ENCODE measurements at regions not wholly inside any gene's neighbourhood (a gene's known extent, or its start where the extent isn't known, plus 50 kb on each side); places are given as distances from the start of the nearest gene placed in this dataset.

DNA sequence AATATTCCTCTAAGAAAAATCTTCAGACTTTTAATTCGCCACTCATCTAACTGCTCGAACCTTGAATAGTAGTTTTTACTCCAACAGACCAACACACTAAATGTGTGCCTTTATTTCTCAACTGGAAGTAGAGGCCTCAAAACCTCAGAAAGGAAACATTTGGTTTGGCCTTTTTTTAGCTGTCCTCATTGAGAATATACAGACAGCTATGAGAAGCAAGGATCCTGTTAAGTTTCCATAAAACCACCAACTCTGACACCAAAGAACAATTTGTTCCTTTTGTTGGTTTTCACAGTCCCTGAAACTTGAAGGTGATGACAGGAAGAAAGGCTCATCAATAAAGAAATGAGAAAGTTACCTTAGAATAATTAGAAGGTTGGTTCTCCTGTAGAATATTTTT, 199.2 kb upstream of the MEOX2 start:
- ATAC-seq (ENCODE audit: low read depth) (no peak), DNase-seq (ENCODE audit: low spot score in 2 of 2) (no peak)
- Mint-ChIP-seq H3K36me3 (no peaks in the 10 kb centered on the region), H3K4me3 (no peak overlapping the region), H3K9me3 (peaks cover 3% of the 10 kb centered on the region), H3K4me1 (no peaks in the 10 kb centered on the region), H3K27ac (no peak overlapping the region), H3K27me3 (no peaks in the 10 kb centered on the region)

DNA sequence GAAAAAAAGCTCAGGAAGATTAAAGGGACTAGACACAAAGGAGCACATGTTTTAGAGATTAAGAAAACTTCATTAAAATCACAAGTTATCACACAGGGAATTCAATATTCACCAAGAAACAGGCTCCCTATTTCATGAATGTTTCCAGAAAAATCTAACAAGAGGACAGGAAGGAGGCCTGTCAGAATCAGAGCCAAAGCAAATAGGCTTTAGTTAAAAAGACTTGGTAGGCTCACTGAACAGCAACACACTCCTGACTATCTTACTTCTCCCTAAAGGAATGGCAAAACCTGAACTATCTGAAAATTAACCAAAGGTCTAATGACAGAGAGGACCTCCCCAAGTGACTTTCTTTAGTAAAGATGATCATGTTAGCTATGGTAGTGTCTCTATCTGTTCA, 188.3 kb upstream of the MEOX2 start:
- Mint-ChIP-seq H3K27ac (no peak overlapping the region), H3K4me1 (no peaks in the 10 kb centered on the region), H3K9me3 (peaks cover 9% of the 10 kb centered on the region), H3K4me3 (no peak overlapping the region), H3K27me3 (no peaks in the 10 kb centered on the region), H3K36me3 (no peaks in the 10 kb centered on the region)
- no peak for ATAC-seq (ENCODE audit: low read depth)
- DNase-seq (ENCODE audit: low spot score in 2 of 2), result no peak

DNA sequence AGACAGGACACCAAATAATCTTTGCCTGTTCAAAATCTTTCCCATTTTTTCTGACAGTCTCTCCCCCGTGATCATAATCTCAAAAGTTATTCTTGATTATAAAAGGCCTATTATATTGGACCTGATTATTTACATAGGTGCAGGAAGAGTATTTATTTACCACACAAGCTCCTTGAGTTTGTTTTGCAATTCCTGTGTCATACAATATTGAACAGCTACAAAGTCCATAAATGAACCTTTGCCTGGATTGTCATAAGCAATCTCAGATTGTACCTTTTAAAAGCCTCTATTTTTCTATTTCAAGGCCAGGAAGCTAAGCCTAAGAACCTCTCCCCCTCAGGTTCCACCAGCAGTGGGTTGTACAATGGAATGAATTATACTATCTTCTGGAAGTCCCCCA, 183.9 kb upstream of the MEOX2 start:
- Mint-ChIP-seq H3K9me3 (no peaks in the 10 kb centered on the region), H3K4me1 (no peaks in the 10 kb centered on the region), H3K4me3 (no peak overlapping the region), H3K27ac (no peak overlapping the region), H3K27me3 (no peaks in the 10 kb centered on the region), H3K36me3 (no peaks in the 10 kb centered on the region)
- no peak for ATAC-seq (ENCODE audit: low read depth)
- DNase-seq (ENCODE audit: low spot score in 2 of 2), result no peak

DNA sequence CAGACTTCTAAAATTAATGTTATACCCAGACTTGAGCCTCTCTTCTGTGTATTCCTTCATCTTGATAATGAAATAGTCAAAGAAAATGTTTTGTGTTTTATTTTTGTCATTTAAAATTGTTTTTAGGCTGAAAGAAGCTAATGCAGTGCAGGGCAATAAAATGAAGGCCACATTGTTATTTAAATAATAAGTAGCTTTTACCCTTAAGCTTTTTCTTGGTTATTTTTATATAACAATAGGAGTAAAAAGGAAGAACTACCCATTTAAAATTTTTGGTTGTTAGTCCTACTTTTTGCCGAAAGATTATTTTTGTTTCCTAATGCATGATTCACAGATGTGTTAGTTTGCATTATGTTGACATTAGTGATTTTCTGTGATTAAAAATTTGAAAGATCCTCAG, 181.0 kb upstream of the MEOX2 start:
- no peak for DNase-seq (ENCODE audit: low spot score in 2 of 2)
- ATAC-seq (ENCODE audit: low read depth), result no peak
- H3K4me1 Mint-ChIP-seq, result no peaks in the 10 kb centered on the region

DNA sequence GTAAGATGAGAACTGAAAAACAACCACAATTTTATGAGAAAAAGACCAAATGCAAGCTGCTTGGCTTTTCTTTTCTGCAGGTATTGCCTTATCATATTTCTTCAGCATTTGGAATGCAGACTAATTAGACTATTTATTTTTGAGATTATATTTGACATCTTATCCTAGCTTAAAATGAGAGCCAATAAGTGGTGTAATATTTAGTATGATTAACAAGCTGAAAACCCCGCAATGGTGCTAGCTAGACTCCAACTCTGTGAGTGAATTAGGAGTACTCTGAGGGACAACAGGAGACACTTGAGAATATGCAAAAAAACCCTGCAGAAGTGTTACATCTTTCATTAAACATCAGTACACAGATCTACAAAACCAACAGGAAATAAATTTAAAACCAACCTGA, 180.3 kb upstream of the MEOX2 start:
- Mint-ChIP-seq H3K27me3 (no peaks in the 10 kb centered on the region), H3K27ac (no peak overlapping the region), H3K36me3 (no peaks in the 10 kb centered on the region), H3K4me1 (no peaks in the 10 kb centered on the region), H3K9me3 (peaks cover 3% of the 10 kb centered on the region), H3K4me3 (no peak overlapping the region)
- DNase-seq (ENCODE audit: low spot score in 2 of 2), result no peak
- no peak for ATAC-seq (ENCODE audit: low read depth)

More for the DNA sequence above, 181.0 kb upstream of the MEOX2 start:
- H3K4me3 Mint-ChIP-seq, result no peak overlapping the region
- H3K27ac Mint-ChIP-seq, result no peak overlapping the region
- no peaks in the 10 kb centered on the region for H3K36me3 Mint-ChIP-seq
- H3K9me3 Mint-ChIP-seq, result peaks cover 3% of the 10 kb centered on the region
- no peaks in the 10 kb centered on the region for H3K27me3 Mint-ChIP-seq

DNA sequence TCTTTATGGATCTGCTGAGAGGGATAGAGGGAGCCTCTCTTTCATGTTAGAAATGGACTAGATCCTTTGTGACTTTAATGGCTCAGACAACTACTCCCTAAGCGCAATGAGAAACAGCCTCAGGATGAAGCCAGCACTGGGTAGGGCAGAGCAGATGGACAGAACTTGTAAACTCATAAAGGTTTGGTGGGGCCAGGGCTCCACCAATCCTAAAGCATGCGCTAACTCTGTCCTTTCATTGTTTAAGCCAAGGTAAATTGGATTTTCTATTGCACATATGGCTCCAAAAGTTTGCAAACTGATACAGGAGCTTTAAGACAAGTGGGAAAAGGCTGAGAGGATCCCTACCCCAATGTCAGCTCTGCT, 178.1 kb upstream of the MEOX2 start:
- Mint-ChIP-seq H3K4me3 (no peak overlapping the region), H3K9me3 (peaks cover 4% of the 10 kb centered on the region), H3K36me3 (no peaks in the 10 kb centered on the region), H3K27me3 (no peaks in the 10 kb centered on the region), H3K4me1 (no peaks in the 10 kb centered on the region), H3K27ac (no peak overlapping the region)
- DNase-seq (ENCODE audit: low spot score in 2 of 2) (no peak), ATAC-seq (ENCODE audit: low read depth) (no peak)

DNA sequence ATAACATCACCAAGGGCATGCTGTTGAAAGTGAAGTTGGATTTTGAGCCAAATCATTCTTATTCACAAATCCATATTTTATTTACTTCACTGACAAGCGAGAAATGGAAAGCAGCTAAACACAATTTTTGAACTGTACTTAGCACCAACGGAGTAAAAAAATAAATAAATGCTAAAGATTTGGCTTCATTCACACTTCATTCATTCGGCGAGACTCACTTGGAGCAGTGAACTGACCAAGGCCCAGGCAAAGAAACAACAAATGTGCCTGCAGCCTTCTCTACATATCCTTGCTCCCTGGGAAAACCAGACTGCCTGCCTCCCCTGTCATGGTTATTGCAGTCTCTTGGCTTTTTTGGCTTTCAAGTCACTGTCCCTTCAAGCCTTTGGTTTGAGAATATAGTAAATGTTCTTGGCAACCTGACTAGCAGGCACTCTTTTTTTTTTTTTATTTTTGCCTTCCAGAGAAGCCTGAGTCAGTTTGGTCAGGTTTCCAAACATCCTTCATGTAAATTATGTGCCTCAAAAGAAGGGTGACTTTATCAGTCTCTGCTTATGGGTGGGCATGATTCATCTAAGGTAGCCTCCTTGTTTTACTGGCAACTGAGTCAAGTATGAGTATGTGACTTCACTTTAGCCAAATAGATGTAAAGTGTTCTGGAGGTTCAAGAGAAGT, 177.6 kb upstream of the MEOX2 start:
- DNase-seq (ENCODE audit: low spot score in 2 of 2), result no peak
- no peak for ATAC-seq (ENCODE audit: low read depth)
- H3K27ac Mint-ChIP-seq, result no peak overlapping the region
- no peak overlapping the region for H3K4me3 Mint-ChIP-seq
- no peaks in the 10 kb centered on the region for H3K27me3 Mint-ChIP-seq
- H3K4me1 Mint-ChIP-seq, result no peaks in the 10 kb centered on the region
- H3K36me3 Mint-ChIP-seq, result no peaks in the 10 kb centered on the region
- peaks cover 6% of the 10 kb centered on the region for H3K9me3 Mint-ChIP-seq

DNA sequence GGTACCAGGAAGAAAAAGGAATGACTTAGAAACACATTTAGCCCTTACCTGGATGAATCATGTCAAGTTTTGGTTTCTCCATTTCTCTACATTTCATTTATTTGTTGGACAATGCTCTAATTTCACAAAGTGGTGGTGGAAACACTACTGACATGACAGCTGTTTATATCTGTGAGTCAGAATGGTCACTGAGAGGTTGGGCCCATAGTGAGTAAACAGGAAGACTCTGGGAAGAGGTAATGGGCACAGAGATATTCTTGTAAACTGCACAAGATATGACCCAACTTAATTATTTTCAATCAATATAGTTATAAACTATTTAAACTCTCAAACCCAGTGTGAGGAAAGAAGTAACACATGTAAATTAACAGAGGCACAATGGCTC, 176.3 kb upstream of the MEOX2 start:
- no peaks in the 10 kb centered on the region for H3K27me3 Mint-ChIP-seq
- H3K9me3 Mint-ChIP-seq, result peaks cover 6% of the 10 kb centered on the region
- no peak for DNase-seq (ENCODE audit: low spot score in 2 of 2)
- no peak for ATAC-seq (ENCODE audit: low read depth)
- H3K36me3 Mint-ChIP-seq, result no peaks in the 10 kb centered on the region
- H3K4me1 Mint-ChIP-seq, result no peaks in the 10 kb centered on the region
- no peak overlapping the region for H3K4me3 Mint-ChIP-seq
- no peak overlapping the region for H3K27ac Mint-ChIP-seq

DNA sequence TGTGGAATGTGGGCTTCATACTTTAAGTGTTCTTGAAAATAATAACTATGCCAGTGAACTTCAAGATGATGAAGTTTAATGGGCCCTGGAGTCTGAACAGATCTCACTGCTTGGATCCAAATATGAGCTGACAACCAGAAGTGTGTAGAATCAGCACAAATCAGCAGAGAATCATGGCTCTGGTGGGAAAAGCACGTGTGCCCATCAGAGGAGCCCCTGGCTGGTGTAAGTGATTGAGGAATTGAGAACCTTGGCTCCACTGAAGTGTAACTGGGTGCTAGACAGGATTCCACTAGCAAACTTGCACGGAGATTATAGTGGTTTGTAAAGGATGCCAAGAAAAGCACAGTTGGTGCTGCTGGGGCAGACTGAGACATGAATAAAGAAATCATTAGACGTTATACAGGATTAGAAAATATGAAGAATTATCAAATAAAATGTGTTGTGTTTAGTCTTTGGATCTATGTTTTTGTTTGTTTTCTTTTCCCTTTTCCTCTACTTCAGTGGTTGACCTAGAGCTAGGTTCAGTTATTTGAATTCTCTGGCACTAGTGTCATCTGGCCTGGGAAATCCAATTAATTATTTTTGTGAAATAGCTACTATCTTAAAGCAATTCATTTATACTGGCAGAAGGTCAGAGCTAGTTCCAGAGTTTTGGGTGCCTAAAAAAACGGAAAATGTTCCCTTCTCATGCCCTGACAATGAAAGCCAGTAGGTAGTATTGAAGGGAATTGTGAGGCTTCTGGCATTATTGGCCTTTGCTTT, 175.7 kb upstream of the MEOX2 start:
- no peak for DNase-seq (ENCODE audit: low spot score in 2 of 2)
- no peak for ATAC-seq (ENCODE audit: low read depth)
- H3K9me3 Mint-ChIP-seq, result peaks cover 6% of the 10 kb centered on the region
- H3K27ac Mint-ChIP-seq, result no peak overlapping the region
- H3K36me3 Mint-ChIP-seq, result no peaks in the 10 kb centered on the region
- H3K27me3 Mint-ChIP-seq, result no peaks in the 10 kb centered on the region
- H3K4me3 Mint-ChIP-seq, result no peak overlapping the region
- H3K4me1 Mint-ChIP-seq, result no peaks in the 10 kb centered on the region

DNA sequence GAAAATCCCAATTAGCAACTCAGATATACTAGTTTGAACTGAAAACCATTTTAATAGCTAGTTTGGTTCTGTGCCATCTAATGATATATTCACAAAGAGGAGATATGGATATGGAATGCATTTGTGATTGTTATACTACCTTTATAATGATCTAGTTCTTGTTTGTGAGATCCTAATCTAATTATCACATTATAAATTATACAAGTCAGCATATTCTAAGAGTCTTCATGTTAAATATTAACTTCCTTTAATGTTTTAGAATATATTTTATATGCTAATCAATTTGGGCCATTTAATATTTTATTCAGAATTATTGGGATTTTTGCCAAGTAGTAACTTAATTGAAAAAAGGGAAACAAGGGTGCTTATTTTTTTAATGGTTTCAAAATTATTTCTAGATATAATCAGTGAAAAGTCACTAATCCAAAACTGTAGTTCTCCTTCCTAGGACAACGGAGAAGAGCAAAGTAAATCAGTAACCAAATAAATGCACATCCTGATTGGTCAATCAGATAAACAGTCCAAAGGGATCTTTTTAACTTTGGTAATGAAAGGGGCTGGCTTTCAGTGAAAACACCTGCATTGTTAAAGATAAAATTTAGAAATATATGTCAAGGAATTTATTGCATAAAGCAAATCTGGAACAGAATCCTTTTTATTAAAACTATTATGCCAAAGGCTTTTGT, 173.9 kb upstream of the MEOX2 start:
- Mint-ChIP-seq H3K4me3 (no peak overlapping the region), H3K27me3 (no peaks in the 10 kb centered on the region), H3K4me1 (no peaks in the 10 kb centered on the region), H3K27ac (no peak overlapping the region), H3K36me3 (no peaks in the 10 kb centered on the region), H3K9me3 (peaks cover 6% of the 10 kb centered on the region)
- ATAC-seq (ENCODE audit: low read depth) (no peak), DNase-seq (ENCODE audit: low spot score in 2 of 2) (no peak)

DNA sequence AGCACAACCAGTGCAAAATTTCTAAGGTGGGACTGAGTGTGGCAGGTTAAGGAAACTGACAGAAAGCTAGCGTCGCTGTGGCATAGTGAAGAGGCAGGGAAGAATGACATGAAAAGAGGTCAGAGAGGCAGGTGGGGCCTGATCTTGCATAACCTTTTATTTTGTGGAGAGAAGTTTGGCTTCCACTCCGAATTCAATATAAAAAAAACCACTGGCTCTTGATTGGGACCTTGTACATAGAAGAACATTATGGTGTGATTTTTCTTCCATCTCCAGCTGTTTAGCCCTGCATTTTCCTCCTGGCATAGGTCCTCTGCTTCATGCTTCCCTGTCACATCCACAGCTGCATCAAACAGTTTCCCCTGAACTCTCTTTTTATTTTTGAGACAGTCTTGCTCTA, 170.5 kb upstream of the MEOX2 start:
- ATAC-seq (ENCODE audit: low read depth) (no peak), DNase-seq (ENCODE audit: low spot score in 2 of 2) (no peak)
- peaks cover 3% of the 10 kb centered on the region for H3K9me3 Mint-ChIP-seq
- no peaks in the 10 kb centered on the region for H3K36me3 Mint-ChIP-seq
- no peak overlapping the region for H3K27ac Mint-ChIP-seq
- H3K4me1 Mint-ChIP-seq, result no peaks in the 10 kb centered on the region
- H3K4me3 Mint-ChIP-seq, result no peak overlapping the region
- no peaks in the 10 kb centered on the region for H3K27me3 Mint-ChIP-seq

DNA sequence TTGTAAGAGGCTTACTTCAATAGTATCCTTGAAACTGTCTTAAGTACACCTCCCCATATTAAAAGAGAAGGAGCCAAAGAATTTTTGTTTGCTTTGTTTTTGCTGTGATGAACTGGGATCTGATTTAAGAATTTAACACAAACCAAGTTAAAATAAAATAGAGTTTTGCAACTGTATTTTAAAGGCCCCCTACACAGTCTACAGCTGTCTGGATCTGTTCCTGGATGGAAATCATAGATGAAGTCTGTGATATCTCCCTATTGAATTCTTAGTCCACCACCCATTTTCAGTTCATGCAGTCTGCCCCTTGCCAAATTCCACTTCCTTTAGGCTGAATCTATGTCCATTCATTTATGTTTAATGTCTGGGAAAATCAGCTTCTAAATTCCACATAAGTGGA, 169.8 kb upstream of the MEOX2 start:
- no peak overlapping the region for H3K27ac Mint-ChIP-seq
- H3K9me3 Mint-ChIP-seq, result peaks cover 3% of the 10 kb centered on the region
- ATAC-seq (ENCODE audit: low read depth) (no peak), DNase-seq (ENCODE audit: low spot score in 2 of 2) (no peak)
- no peaks in the 10 kb centered on the region for H3K36me3 Mint-ChIP-seq
- no peaks in the 10 kb centered on the region for H3K27me3 Mint-ChIP-seq
- H3K4me1 Mint-ChIP-seq, result no peaks in the 10 kb centered on the region
- no peak overlapping the region for H3K4me3 Mint-ChIP-seq

DNA sequence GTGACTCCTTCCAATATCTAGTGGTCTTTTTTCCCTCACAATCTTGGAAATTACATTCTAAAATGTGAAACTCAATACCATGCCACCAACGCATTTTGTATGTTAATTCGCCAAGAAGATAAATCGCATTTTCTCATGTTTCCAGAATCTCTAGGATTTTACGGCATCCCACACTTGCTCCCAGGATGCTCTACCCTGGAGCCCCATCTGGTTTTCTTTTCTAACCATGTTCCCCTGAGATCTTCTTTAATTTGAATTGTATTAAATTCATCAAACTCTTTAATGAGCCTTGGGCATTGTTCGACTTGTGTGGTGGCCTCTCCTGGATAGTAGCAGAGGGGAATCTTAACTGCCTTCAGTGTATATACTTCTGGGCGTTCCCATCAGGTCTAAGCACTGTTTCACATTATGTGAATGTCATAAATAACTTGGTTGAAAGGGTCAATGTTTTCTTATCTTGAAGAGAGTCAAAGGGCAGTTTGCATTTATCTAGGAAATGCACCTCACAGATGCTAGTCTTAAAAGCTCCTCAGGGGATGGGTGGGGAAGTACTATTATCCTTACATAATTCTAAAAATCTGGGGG, 169.1 kb upstream of the MEOX2 start:
- Mint-ChIP-seq H3K27ac (no peak overlapping the region), H3K4me3 (no peak overlapping the region), H3K36me3 (no peaks in the 10 kb centered on the region), H3K9me3 (peaks cover 3% of the 10 kb centered on the region), H3K27me3 (no peaks in the 10 kb centered on the region), H3K4me1 (no peaks in the 10 kb centered on the region)
- ATAC-seq (ENCODE audit: low read depth), result no peak
- DNase-seq (ENCODE audit: low spot score in 2 of 2), result no peak

DNA sequence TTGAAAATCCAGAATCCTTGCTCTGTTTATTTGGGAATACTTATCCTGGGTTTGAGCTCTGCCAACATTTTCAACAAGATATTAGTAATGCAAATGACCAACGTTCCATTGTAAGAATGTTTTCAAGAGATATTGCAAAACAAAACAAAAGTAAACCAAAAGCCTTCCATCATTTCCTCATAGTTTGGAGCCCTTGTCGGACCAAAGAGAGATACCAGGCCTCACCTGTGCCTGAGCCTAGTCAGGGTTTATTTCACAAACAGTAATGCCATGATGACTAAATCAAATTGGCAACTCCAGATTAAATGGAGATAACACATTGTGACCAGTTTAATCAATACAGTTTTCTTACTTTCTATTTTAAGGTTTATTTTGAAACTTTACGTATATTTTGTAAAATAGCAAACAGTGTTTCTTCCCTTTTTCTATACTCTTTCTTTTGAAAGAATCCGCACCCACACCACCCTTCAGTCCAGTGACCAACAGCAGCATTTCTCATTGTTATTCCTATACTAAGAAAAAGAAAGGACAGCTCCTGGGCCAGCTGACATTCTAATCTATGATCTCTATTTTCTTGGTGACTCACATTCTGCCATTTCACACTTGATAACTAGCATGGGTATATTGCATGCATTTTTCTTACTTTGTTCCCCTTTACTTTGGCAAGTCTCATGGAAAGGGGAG, 168.5 kb upstream of the MEOX2 start:
- H3K4me3 Mint-ChIP-seq, result no peak overlapping the region
- no peaks in the 10 kb centered on the region for H3K36me3 Mint-ChIP-seq
- ATAC-seq (ENCODE audit: low read depth) (no peak), DNase-seq (ENCODE audit: low spot score in 2 of 2) (no peak)
- H3K4me1 Mint-ChIP-seq, result no peaks in the 10 kb centered on the region
- H3K27me3 Mint-ChIP-seq, result no peaks in the 10 kb centered on the region
- H3K9me3 Mint-ChIP-seq, result peaks cover 3% of the 10 kb centered on the region
- no peak overlapping the region for H3K27ac Mint-ChIP-seq

Data from memory B cell (primary cell).